GM23338 (cell line): ENCODE measurements at regions not wholly inside any gene's neighbourhood (a gene's known extent, or its start where the extent isn't known, plus 50 kb on each side); places are given as distances from the start of the nearest gene placed in this dataset.
A peak's percentile ranks its signal among the peaks of the same experiment; 100 is the strongest.

Experiments used
- ATAC-seq: fragments of 200-7000 bp; cut with Tn5 transposase; 3 replicates; pipeline ENCODE4 v1.9.1; 2020
- DNase-seq: peaks from one replicate; pipeline ENCODE4 v3.0.0-alpha.2; 2015; ENCODE audit warnings: low spot score
- H2AFZ ChIP-seq: fragments of 200-600 bp; sonication (generic); 2 replicates; pipeline ENCODE4 v1.8.0; 2016; ENCODE audit warnings: antibody characterized with exemption, mild to moderate bottlenecking, moderate library complexity
- H3F3A ChIP-seq: fragments of 200-600 bp; sonication (generic); replicated peaks from 2 replicates; pipeline ENCODE4 v1.8.0; 2017; ENCODE audit warnings: antibody characterized with exemption, mixed run types, low read depth
- H3K27ac ChIP-seq: fragments of 200-600 bp; sonication (generic); 2 replicates; pipeline ENCODE4 v1.6.1; 2016; ENCODE audit warnings: low read depth
- H3K27me3 ChIP-seq: fragments of 200-600 bp; sonication (generic); 2 replicates; pipeline ENCODE4 v1.8.0; 2016; ENCODE audit warnings: mild to moderate bottlenecking, mixed run types, moderate library complexity; ENCODE audit not compliant: insufficient read depth
- H3K36me3 ChIP-seq: fragments of 200-600 bp; sonication (generic); 2 replicates; pipeline ENCODE4 v1.8.0; 2016; ENCODE audit warnings: mild to moderate bottlenecking; ENCODE audit not compliant: insufficient read depth
- H3K4me1 ChIP-seq: fragments of 200-600 bp; sonication (generic); 2 replicates; pipeline ENCODE4 v1.8.0; 2016; ENCODE audit warnings: mild to moderate bottlenecking, moderate library complexity; ENCODE audit not compliant: insufficient read depth
- H3K4me2 ChIP-seq: fragments of 200-600 bp; sonication (generic); 2 replicates; pipeline ENCODE4 v1.7.1; 2017; ENCODE audit warnings: mixed run types
- H3K4me3 ChIP-seq: fragments of 200-600 bp; sonication (generic); 2 replicates; pipeline ENCODE4 v1.6.1; 2016; ENCODE audit warnings: mixed run types
- H3K79me2 ChIP-seq: fragments of 200-600 bp; sonication (generic); replicated peaks from 2 replicates; pipeline ENCODE4 v1.8.0; 2017; ENCODE audit warnings: mild to moderate bottlenecking; ENCODE audit not compliant: insufficient read depth
- H3K9me2 ChIP-seq: fragments of 200-600 bp; sonication (generic); 2 replicates; pipeline ENCODE4 v1.8.0; 2017; ENCODE audit not compliant: insufficient read depth
- H4K20me1 ChIP-seq: fragments of 200-600 bp; sonication (generic); replicated peaks from 2 replicates; pipeline ENCODE4 v1.8.0; 2017; ENCODE audit warnings: mild to moderate bottlenecking; ENCODE audit not compliant: insufficient read depth
- H3K27ac Mint-ChIP-seq: 2 replicates; pipeline ENCODE4 v1.8.0; 2020; ENCODE audit warnings: inconsistent platforms, mild to moderate bottlenecking, moderate library complexity, mixed read lengths
- H3K27me3 Mint-ChIP-seq: 3 replicates; pipeline ENCODE4 v1.8.0; 2022; ENCODE audit warnings: low read depth, mild to moderate bottlenecking, moderate library complexity, mixed read lengths, inconsistent platforms; ENCODE audit not compliant: insufficient read depth, poor library complexity
- H3K36me3 Mint-ChIP-seq: 3 replicates; pipeline ENCODE4 v1.8.0; 2021; ENCODE audit warnings: low read depth, mild to moderate bottlenecking, inconsistent platforms, moderate library complexity, mixed read lengths
- H3K4me1 Mint-ChIP-seq: 3 replicates; pipeline ENCODE4 v1.8.0; 2020; ENCODE audit warnings: mild to moderate bottlenecking, inconsistent platforms, mixed read lengths
- H3K4me3 Mint-ChIP-seq: 3 replicates; pipeline ENCODE4 v1.8.0; 2021; ENCODE audit warnings: moderate library complexity, mild to moderate bottlenecking, inconsistent platforms, mixed read lengths
- H3K9me3 Mint-ChIP-seq: 3 replicates; pipeline ENCODE4 v1.8.0; 2020; ENCODE audit warnings: moderate library complexity, mild to moderate bottlenecking, inconsistent platforms, mixed read lengths
- CREB1 ChIP-seq: fragments of 250-450 bp; sonication (Bioruptor Pico); IDR thresholded peaks from 2 replicates; pipeline ENCODE4 v1.5.0; 2020; ENCODE audit warnings: low read depth, mild to moderate bottlenecking, moderate library complexity
- CTCF ChIP-seq, 2 experiments: fragments of 200-600 bp in 1 of 2; sonication (generic) in 1 of 2; conservative IDR thresholded peaks; 2 replicates each; pipeline versions ENCODE4 v1.5.1 to v1.6.1; 2016 to 2017; ENCODE audit warnings: antibody characterized with exemption in 2 of 2, low read depth in 2 of 2, mild to moderate bottlenecking in 2 of 2, moderate library complexity in 1 of 2
- EZH2 ChIP-seq: fragments of 200-600 bp; sonication (generic); IDR thresholded peaks from one replicate; pipeline ENCODE4 v1.8.0; 2017; ENCODE audit warnings: antibody characterized with exemption, mild to moderate bottlenecking, low read depth; ENCODE audit not compliant: unreplicated experiment
- JUNB ChIP-seq: IDR thresholded peaks from one replicate; pipeline ENCODE4 v1.6.1; 2016; ENCODE audit warnings: antibody characterized with exemption; ENCODE audit not compliant: unreplicated experiment
- ZNF114 ChIP-seq: fragments of 250-450 bp; sonication (Bioruptor Pico); IDR thresholded peaks from 2 replicates; pipeline ENCODE4 v1.5.0; 2020; ENCODE audit warnings: mild to moderate bottlenecking, moderate library complexity
- ZNF331 ChIP-seq: fragments of 250-450 bp; sonication (Bioruptor Pico); IDR thresholded peaks from 2 replicates; pipeline ENCODE4 v1.5.0; 2020; ENCODE audit warnings: low read depth, mild to moderate bottlenecking, moderate library complexity
- ZNF462 ChIP-seq: fragments of 250-450 bp; sonication (Bioruptor Pico); IDR thresholded peaks from 2 replicates; pipeline ENCODE4 v1.5.0; 2020; ENCODE audit warnings: mild to moderate bottlenecking, moderate library complexity
- TF ChIP-seq, protein P1 (sequence below): IDR thresholded peaks from one replicate; pipeline ENCODE4 v1.6.1; 2018; ENCODE audit warnings: antibody characterized with exemption; ENCODE audit not compliant: unreplicated experiment
- TF ChIP-seq, protein P2 (sequence below): IDR thresholded peaks from 2 replicates; pipeline ENCODE4 v1.6.1; 2016; ENCODE audit warnings: antibody characterized with exemption

GRCh38 chr18:44080054-44080453, 600.6 kb upstream of the SETBP1 start (continued):
- TF ChIP-seq ZNF462, result no peak
- TF ChIP-seq CREB1, result no peak
- no peak for TF ChIP-seq JUNB
- no peak for TF ChIP-seq CTCF (conservative IDR thresholded peaks at IDR 0.05; ENCODE audit: low read depth in 2 of 2)
- TF ChIP-seq EZH2, result no peak
- no peak for TF ChIP-seq ZNF331 (CRISPR knock-in tag)

- Histone ChIP-seq H3K4me1 (peaks cover 61% of the 10 kb centered on the region), H2AFZ (no peak overlapping the region), H3K9me2 (no peaks in the 10 kb centered on the region), H3F3A (no peaks in the 10 kb centered on the region), H3K79me2 (no peaks in the 10 kb centered on the region), H4K20me1 (no peaks in the 10 kb centered on the region), H3K4me3 (peak overlapping the region; percentile 29; the same call in 1 of the 2 replicates), H3K4me2 (peak overlapping the region; percentile 58), H3K27ac (no peak overlapping the region), H3K36me3 (no peaks in the 10 kb centered on the region), H3K27me3 (no peaks in the 10 kb centered on the region)
- H3K4me3 Mint-ChIP-seq, result no peak overlapping the region
- H3K36me3 Mint-ChIP-seq, result peaks cover 9% of the 10 kb centered on the region; the same call in 2 of the 3 replicates
- H3K27me3 Mint-ChIP-seq, result peaks cover 2% of the 10 kb centered on the region
- peaks cover 33% of the 10 kb centered on the region for H3K4me1 Mint-ChIP-seq
- H3K9me3 Mint-ChIP-seq, result no peaks in the 10 kb centered on the region; the same call in 2 of the 3 replicates
- H3K27ac Mint-ChIP-seq, result no peak overlapping the region
- DNase-seq, result no peak
- ATAC-seq, result no peak
- TF ChIP-seq, protein P1, sequence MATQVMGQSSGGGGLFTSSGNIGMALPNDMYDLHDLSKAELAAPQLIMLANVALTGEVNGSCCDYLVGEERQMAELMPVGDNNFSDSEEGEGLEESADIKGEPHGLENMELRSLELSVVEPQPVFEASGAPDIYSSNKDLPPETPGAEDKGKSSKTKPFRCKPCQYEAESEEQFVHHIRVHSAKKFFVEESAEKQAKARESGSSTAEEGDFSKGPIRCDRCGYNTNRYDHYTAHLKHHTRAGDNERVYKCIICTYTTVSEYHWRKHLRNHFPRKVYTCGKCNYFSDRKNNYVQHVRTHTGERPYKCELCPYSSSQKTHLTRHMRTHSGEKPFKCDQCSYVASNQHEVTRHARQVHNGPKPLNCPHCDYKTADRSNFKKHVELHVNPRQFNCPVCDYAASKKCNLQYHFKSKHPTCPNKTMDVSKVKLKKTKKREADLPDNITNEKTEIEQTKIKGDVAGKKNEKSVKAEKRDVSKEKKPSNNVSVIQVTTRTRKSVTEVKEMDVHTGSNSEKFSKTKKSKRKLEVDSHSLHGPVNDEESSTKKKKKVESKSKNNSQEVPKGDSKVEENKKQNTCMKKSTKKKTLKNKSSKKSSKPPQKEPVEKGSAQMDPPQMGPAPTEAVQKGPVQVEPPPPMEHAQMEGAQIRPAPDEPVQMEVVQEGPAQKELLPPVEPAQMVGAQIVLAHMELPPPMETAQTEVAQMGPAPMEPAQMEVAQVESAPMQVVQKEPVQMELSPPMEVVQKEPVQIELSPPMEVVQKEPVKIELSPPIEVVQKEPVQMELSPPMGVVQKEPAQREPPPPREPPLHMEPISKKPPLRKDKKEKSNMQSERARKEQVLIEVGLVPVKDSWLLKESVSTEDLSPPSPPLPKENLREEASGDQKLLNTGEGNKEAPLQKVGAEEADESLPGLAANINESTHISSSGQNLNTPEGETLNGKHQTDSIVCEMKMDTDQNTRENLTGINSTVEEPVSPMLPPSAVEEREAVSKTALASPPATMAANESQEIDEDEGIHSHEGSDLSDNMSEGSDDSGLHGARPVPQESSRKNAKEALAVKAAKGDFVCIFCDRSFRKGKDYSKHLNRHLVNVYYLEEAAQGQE, result no peak
- TF ChIP-seq, protein P2, sequence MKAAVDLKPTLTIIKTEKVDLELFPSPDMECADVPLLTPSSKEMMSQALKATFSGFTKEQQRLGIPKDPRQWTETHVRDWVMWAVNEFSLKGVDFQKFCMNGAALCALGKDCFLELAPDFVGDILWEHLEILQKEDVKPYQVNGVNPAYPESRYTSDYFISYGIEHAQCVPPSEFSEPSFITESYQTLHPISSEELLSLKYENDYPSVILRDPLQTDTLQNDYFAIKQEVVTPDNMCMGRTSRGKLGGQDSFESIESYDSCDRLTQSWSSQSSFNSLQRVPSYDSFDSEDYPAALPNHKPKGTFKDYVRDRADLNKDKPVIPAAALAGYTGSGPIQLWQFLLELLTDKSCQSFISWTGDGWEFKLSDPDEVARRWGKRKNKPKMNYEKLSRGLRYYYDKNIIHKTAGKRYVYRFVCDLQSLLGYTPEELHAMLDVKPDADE, result no peak
- TF ChIP-seq ZNF114 (CRISPR knock-in tag) (no peak), CREB1 (no peak), ZNF331 (CRISPR knock-in tag) (no peak), JUNB (no peak)
Measured at GRCh38 chr18:44089732-44090131, 591.0 kb upstream of the SETBP1 start.
